ENCODE measurements at regions not wholly inside any gene's neighbourhood (a gene's known extent, or its start where the extent isn't known, plus 50 kb on each side); places are given as distances from the start of the nearest gene placed in this dataset.

- intact Hi-C loops (cut with DNase I; ENCODE audit: low total_unique reads), result no loop called here
- Histone ChIP-seq H3K9me3 (no peaks in the 10 kb centered on the region), H3K36me3 (ENCODE audit: low read depth, missing control alignments) (no peaks in the 10 kb centered on the region), H3K27me3 (no peaks in the 10 kb centered on the region), H3K4me1 (no peaks in the 10 kb centered on the region), H3K27ac (no peak overlapping the region), H3K4me3 (no peak overlapping the region)
- WGBS, 2 donors, result 31 to 39% methylated on average over 3 of the region's 3 CpGs
- no peak for DNase-seq
- TF ChIP-seq POLR2A (IDR thresholded peaks at IDR 0.05), result no peak
- TF ChIP-seq CTCF (IDR thresholded peaks at IDR 0.05), result no peak
Measured at GRCh38 chr20:7399575-7399974, 540.7 kb downstream of the HAO1 start.

- 93 to 100% methylated on average over 1 of the region's 1 CpG for WGBS, 2 donors
- no peak for DNase-seq
- intact Hi-C loops (cut with DNase I; ENCODE audit: low total_unique reads), result no loop called here
Measured at GRCh38 chr20:7406671-7407070, 533.6 kb downstream of the HAO1 start.

GRCh38 chr20:7410150-7410549 lies 530.1 kb downstream of the HAO1 start:
- no peak overlapping the region for H3K27ac ChIP-seq
- H3K4me3 ChIP-seq, result no peak overlapping the region
- no peaks in the 10 kb centered on the region for H3K9me3 ChIP-seq
- no peaks in the 10 kb centered on the region for H3K27me3 ChIP-seq
- WGBS, 2 donors, result 72 to 79% methylated on average over 3 of the region's 3 CpGs
- H3K4me1 ChIP-seq, result no peaks in the 10 kb centered on the region
- DNase-seq, result no peak
- intact Hi-C loops (cut with DNase I; ENCODE audit: low total_unique reads), result no loop called here
- no peaks in the 10 kb centered on the region for H3K36me3 ChIP-seq (ENCODE audit: low read depth, missing control alignments)
- TF ChIP-seq CTCF (IDR thresholded peaks at IDR 0.05) (no peak), POLR2A (IDR thresholded peaks at IDR 0.05) (no peak)

More at GRCh38 chr20:7406671-7407070, 533.6 kb downstream of the HAO1 start:
- Histone ChIP-seq H3K9me3 (no peaks in the 10 kb centered on the region), H3K4me3 (no peak overlapping the region), H3K27me3 (no peaks in the 10 kb centered on the region), H3K27ac (no peak overlapping the region), H3K36me3 (ENCODE audit: low read depth, missing control alignments) (no peaks in the 10 kb centered on the region), H3K4me1 (no peaks in the 10 kb centered on the region)
- no peak for TF ChIP-seq CTCF (IDR thresholded peaks at IDR 0.05)
- TF ChIP-seq POLR2A (IDR thresholded peaks at IDR 0.05), result no peak

GRCh38 chr20:7411075-7411474 lies 529.2 kb downstream of the HAO1 start:
- no peak for DNase-seq
- 50 to 66% methylated on average over 5 of the region's 5 CpGs for WGBS, 2 donors

More at GRCh38 chr20:7411075-7411474, 529.2 kb downstream of the HAO1 start:
- no peak for TF ChIP-seq CTCF (IDR thresholded peaks at IDR 0.05)
- no peak for TF ChIP-seq POLR2A (IDR thresholded peaks at IDR 0.05)
- no peaks in the 10 kb centered on the region for H3K4me1 ChIP-seq
- no peaks in the 10 kb centered on the region for H3K36me3 ChIP-seq (ENCODE audit: low read depth, missing control alignments)
- H3K27ac ChIP-seq, result no peak overlapping the region
- no peaks in the 10 kb centered on the region for H3K27me3 ChIP-seq
- no peaks in the 10 kb centered on the region for H3K9me3 ChIP-seq
- H3K4me3 ChIP-seq, result no peak overlapping the region
- intact Hi-C loops (cut with DNase I; ENCODE audit: low total_unique reads), result no loop called here
